ENCODE measurements at regions not wholly inside any gene's neighbourhood (a gene's known extent, or its start where the extent isn't known, plus 50 kb on each side); places are given as distances from the start of the nearest gene placed in this dataset.
"Not testable (repeated sequence)": the region's sequence is repeated elsewhere in the genome, so short reads cannot be mapped to it uniquely, and the experiment has no call there.

- no peak for DNase-seq (ENCODE audit: low read depth, low spot score)
- H3K4me3 ChIP-seq (ENCODE audit: low read length): no peak overlapping the region
These were observed 80.7 kb upstream of the CCDC167 start for GRCh38 chr6:37580176-37580955.

- H3K4me3 ChIP-seq (ENCODE audit: low read length): no peak overlapping the region
- DNase-seq (ENCODE audit: low read depth, low spot score): no peak
These were observed 79.9 kb upstream of the CCDC167 start for GRCh38 chr6:37579444-37580067.

- no peak overlapping the region for H3K4me3 ChIP-seq (ENCODE audit: low read length)
- no peak for DNase-seq (ENCODE audit: low read depth, low spot score)
These were observed 78.4 kb upstream of the CCDC167 start for GRCh38 chr6:37578104-37578503.

GRCh38 chr6:37576336-37576737 is 76.6 kb upstream of the CCDC167 start:
- no peak overlapping the region for H3K4me3 ChIP-seq (ENCODE audit: low read length)
- DNase-seq (ENCODE audit: low read depth, low spot score): no peak

GRCh38 chr6:37575221-37575620 is 75.5 kb upstream of the CCDC167 start:
- DNase-seq (ENCODE audit: low read depth, low spot score): no peak
- no peak overlapping the region for H3K4me3 ChIP-seq (ENCODE audit: low read length)

- DNase-seq (ENCODE audit: low read depth, low spot score): no peak
- H3K4me3 ChIP-seq (ENCODE audit: low read length): no peak overlapping the region
These were observed 72.6 kb upstream of the CCDC167 start for GRCh38 chr6:37572334-37572733.

- no peak for DNase-seq (ENCODE audit: low read depth, low spot score)
- H3K4me3 ChIP-seq (ENCODE audit: low read length): no peak overlapping the region
These were observed 70.9 kb upstream of the CCDC167 start for GRCh38 chr6:37570482-37571133.

- no peak overlapping the region for H3K4me3 ChIP-seq (ENCODE audit: low read length)
These were observed 70.2 kb upstream of the CCDC167 start for GRCh38 chr6:37569743-37570481.

GRCh38 chr6:37569317-37569716 is 69.6 kb upstream of the CCDC167 start:
- H3K4me3 ChIP-seq (ENCODE audit: low read length): no peak overlapping the region
- no peak for DNase-seq (ENCODE audit: low read depth, low spot score)

More at GRCh38 chr6:37569743-37570481, 70.2 kb upstream of the CCDC167 start:
- DNase-seq (ENCODE audit: low read depth, low spot score): no peak

- DNase-seq (ENCODE audit: low read depth, low spot score): no peak
These were observed 67.3 kb upstream of the CCDC167 start for GRCh38 chr6:37566950-37567349.

GRCh38 chr6:37566111-37566949 is 66.6 kb upstream of the CCDC167 start:
- DNase-seq (ENCODE audit: low read depth, low spot score): no peak
- no peak overlapping the region for H3K4me3 ChIP-seq (ENCODE audit: low read length)

More at GRCh38 chr6:37566950-37567349, 67.3 kb upstream of the CCDC167 start:
- H3K4me3 ChIP-seq (ENCODE audit: low read length): no peak overlapping the region

GRCh38 chr6:37565267-37566110 is 65.8 kb upstream of the CCDC167 start:
- DNase-seq (ENCODE audit: low read depth, low spot score): no peak
- H3K4me3 ChIP-seq (ENCODE audit: low read length): no peak overlapping the region

- not testable (repeated sequence) for DNase-seq (ENCODE audit: low read depth, low spot score); H3K4me3 ChIP-seq (ENCODE audit: low read length)
These were observed 63.2 kb upstream of the CCDC167 start for GRCh38 chr6:37562926-37563288.

- no peak for DNase-seq (ENCODE audit: low read depth, low spot score)
- H3K4me3 ChIP-seq (ENCODE audit: low read length): no peak overlapping the region
These were observed 61.7 kb upstream of the CCDC167 start for GRCh38 chr6:37561361-37561760.

GRCh38 chr6:37560737-37561103 is 61.0 kb upstream of the CCDC167 start:
- no peak for DNase-seq (ENCODE audit: low read depth, low spot score)
- H3K4me3 ChIP-seq (ENCODE audit: low read length): no peak overlapping the region

- peak; percentile 71 for DNase-seq (ENCODE audit: low read depth, low spot score)
- H3K4me3 ChIP-seq (ENCODE audit: low read length): no peak overlapping the region; the same call in 1 of the 2 replicates
These were observed 59.8 kb upstream of the CCDC167 start for GRCh38 chr6:37559501-37559900.

GRCh38 chr6:37559050-37559449 is 59.4 kb upstream of the CCDC167 start:
- no peak overlapping the region for H3K4me3 ChIP-seq (ENCODE audit: low read length)
- DNase-seq (ENCODE audit: low read depth, low spot score): peak; percentile 37

GRCh38 chr6:37558646-37559045 is 59.0 kb upstream of the CCDC167 start:
- H3K4me3 ChIP-seq (ENCODE audit: low read length): no peak overlapping the region

More at GRCh38 chr6:37558646-37559045, 59.0 kb upstream of the CCDC167 start:
- no peak for DNase-seq (ENCODE audit: low read depth, low spot score)
